BJ (cell line): ENCODE measurements at regions not wholly inside any gene's neighbourhood (a gene's known extent, or its start where the extent isn't known, plus 50 kb on each side); places are given as distances from the start of the nearest gene placed in this dataset.

ENCODE experiments used
- CTCF ChIA-PET: fragments of 350-600 bp; formaldehyde crosslinking; extraction: SDS; loops from one replicate; lab custom pipeline; 2021; ENCODE audit warnings: antibody characterized with exemption, inconsistent platforms; lab: Yijun Ruan, JAX
- POLR2A ChIA-PET: fragments of 300-600 bp; sonication (Branson Sonifier 250); formaldehyde crosslinking; extraction: SDS; loops from one replicate; lab custom pipeline; 2021; ENCODE audit warnings: antibody characterized with exemption; lab: Charles Lee
- DNase-seq: peaks from one replicate; pipeline ENCODE4 v3.0.0-alpha.2; 2011; ENCODE audit warnings: low read depth
- H3K27me3 ChIP-seq: 2 replicates; pipeline ENCODE4 v1.6.0; 2011; ENCODE audit warnings: low read length; ENCODE audit not compliant: control insufficient read depth, insufficient read depth
- H3K36me3 ChIP-seq: 2 replicates; pipeline ENCODE4 v1.5.1; 2011; ENCODE audit warnings: low read length; ENCODE audit not compliant: control insufficient read depth, insufficient read depth
- H3K4me3 ChIP-seq: 2 replicates; pipeline ENCODE4 v1.5.1; 2011; ENCODE audit warnings: low read depth, mild to moderate bottlenecking, control low read depth, low read length
- CTCF ChIP-seq: IDR thresholded peaks from 2 replicates; pipeline ENCODE4 v1.5.1; 2011; ENCODE audit warnings: low read depth, mild to moderate bottlenecking, control low read depth, inconsistent platforms, low read length, moderate library complexity; ENCODE audit not compliant: insufficient read depth

GRCh38 chr2:15792331-15792730 lies 148.0 kb upstream of the MYCN start:
- no peak for TF ChIP-seq CTCF
- Histone ChIP-seq H3K27me3 (no peaks in the 10 kb centered on the region), H3K36me3 (no peaks in the 10 kb centered on the region), H3K4me3 (no peak overlapping the region)
- ChIA-PET CTCF (no interaction called here), POLR2A (no interaction called here)
- no peak for DNase-seq

GRCh38 chr2:15793078-15793913 lies 147.1 kb upstream of the MYCN start:
- TF ChIP-seq CTCF: no peak
- ChIA-PET CTCF (no interaction called here), POLR2A (no interaction called here)
- H3K27me3 ChIP-seq: no peaks in the 10 kb centered on the region
- H3K4me3 ChIP-seq: no peak overlapping the region
- H3K36me3 ChIP-seq: no peaks in the 10 kb centered on the region
- no peak for DNase-seq

GRCh38 chr2:15793978-15794377 lies 146.4 kb upstream of the MYCN start:
- DNase-seq: no peak
- Histone ChIP-seq H3K36me3 (no peaks in the 10 kb centered on the region), H3K27me3 (no peaks in the 10 kb centered on the region), H3K4me3 (no peak overlapping the region)
- ChIA-PET POLR2A (no interaction called here), CTCF (no interaction called here)
- TF ChIP-seq CTCF: no peak

DNA sequence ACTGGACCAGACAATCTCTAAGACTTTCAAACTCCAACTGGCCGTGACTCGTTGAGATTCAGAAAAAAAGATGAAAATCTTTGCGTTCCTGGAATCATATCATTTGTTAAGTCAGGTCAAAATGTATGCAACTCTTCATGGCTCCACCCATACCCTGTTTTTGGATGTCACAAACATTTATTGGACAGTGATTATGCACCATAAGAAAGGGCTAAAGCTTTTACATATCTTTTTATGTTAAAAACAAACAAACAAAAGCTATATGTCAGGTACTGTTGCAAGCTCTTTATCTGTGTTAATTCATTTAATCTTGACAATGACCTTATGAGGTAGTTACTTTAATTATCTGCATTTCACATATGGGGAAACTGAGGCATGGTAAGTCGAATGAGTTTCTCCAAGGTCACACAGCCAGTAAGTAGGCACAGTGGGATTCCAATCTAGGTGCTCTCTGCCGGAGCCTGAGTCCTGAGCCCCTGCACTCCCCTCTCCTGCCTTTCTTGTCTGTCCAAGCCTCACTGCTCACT lies 145.7 kb upstream of the MYCN start:
- TF ChIP-seq CTCF: no peak
- H3K27me3 ChIP-seq: no peaks in the 10 kb centered on the region
- ChIA-PET CTCF (no interaction called here), POLR2A (no interaction called here)
- H3K36me3 ChIP-seq: no peaks in the 10 kb centered on the region
- no peak for DNase-seq
- no peak overlapping the region for H3K4me3 ChIP-seq

DNA sequence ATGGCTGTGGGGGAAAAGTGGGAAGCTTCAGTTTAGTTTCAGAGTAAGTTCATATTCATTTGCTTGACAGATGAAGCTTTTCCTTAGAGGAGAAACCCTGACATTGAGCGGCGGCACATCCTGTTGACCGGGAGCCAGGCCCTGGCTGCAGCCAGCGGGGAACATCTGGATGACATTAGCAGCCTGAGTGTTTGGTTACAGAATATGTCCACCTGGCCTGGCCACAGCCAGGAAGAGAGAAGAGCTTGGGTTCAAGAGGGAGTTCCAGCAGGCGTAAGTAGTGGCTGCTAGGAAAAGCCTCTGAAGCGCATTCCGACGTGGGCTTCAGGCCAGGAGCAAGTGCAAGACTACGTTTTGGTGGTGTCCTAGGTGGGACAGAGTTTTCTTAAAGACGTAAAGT lies 144.9 kb upstream of the MYCN start:
- TF ChIP-seq CTCF: no peak
- CTCF ChIA-PET: no interaction called here
- no peak overlapping the region for H3K4me3 ChIP-seq
- no peaks in the 10 kb centered on the region for H3K27me3 ChIP-seq
- H3K36me3 ChIP-seq: no peaks in the 10 kb centered on the region
- DNase-seq: no peak
- POLR2A ChIA-PET: no interaction called here
